ENCODE measurements at regions not wholly inside any gene's neighbourhood (a gene's known extent, or its start where the extent isn't known, plus 50 kb on each side); places are given as distances from the start of the nearest gene placed in this dataset.

DNA sequence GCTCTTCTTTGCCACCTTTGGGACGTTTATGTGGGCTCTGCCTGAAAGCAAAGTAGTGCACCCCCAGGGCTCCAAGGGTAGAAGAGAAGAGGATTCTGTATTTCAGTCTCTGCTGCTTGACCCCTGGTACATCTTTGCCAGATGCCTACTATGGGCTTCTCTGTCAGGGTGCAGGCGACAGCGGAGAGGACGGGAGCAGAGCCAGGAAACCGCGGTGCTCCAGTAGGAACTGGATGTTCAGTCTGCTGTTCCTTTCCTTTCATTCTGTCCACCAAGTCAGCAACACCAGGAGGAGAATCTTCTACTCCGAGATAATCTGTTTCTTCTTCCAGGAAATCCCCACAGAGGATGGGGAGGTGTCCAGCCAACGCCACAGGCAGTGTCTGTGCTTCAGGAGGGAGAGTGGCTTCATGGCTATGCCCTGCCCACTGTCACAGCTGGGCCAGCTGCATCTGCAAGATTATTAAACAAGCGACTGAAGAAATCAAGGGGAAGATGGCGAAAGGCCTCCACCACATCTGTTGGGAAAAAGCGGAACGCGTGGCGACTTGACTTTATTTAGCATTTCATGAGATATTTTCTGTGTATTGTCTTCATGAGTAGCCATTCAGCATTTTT is 398.3 kb downstream of the IRX1 start:
- TF ChIP-seq BHLHE40 (IDR thresholded peaks at IDR 0.05; ENCODE audit: borderline replicate concordance) (no peak), FOXA1 (IDR thresholded peaks at IDR 0.05) (no peak), SP1 (IDR thresholded peaks at IDR 0.05) (no peak), NFRKB (IDR thresholded peaks at IDR 0.05) (no peak), ELF4 (IDR thresholded peaks at IDR 0.05) (no peak), L3MBTL2 (conservative IDR thresholded peaks at IDR 0.05) (no peak), ZNF384 (IDR thresholded peaks at IDR 0.05) (no peak), HDGF (IDR thresholded peaks at IDR 0.05; ENCODE audit: borderline replicate concordance) (no peak), SUZ12 (IDR thresholded peaks at IDR 0.05) (no peak), FOXK2 (IDR thresholded peaks at IDR 0.05) (no peak), CTBP1 (IDR thresholded peaks at IDR 0.05; ENCODE audit: borderline replicate concordance) (no peak), FOXM1 (IDR thresholded peaks at IDR 0.05; ENCODE audit: borderline replicate concordance) (no peak)
- TF ChIP-seq, protein P1, sequence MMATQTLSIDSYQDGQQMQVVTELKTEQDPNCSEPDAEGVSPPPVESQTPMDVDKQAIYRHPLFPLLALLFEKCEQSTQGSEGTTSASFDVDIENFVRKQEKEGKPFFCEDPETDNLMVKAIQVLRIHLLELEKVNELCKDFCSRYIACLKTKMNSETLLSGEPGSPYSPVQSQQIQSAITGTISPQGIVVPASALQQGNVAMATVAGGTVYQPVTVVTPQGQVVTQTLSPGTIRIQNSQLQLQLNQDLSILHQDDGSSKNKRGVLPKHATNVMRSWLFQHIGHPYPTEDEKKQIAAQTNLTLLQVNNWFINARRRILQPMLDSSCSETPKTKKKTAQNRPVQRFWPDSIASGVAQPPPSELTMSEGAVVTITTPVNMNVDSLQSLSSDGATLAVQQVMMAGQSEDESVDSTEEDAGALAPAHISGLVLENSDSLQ (IDR thresholded peaks at IDR 0.05): no peak

All from HEK293T (cell line).